GM12878 (cell line): ENCODE measurements at regions not wholly inside any gene's neighbourhood (a gene's known extent, or its start where the extent isn't known, plus 50 kb on each side); places are given as distances from the start of the nearest gene placed in this dataset.

Experiments used
- ATAC-seq: fragments of 200-7000 bp; cut with Tn5 transposase; 3 replicates; pipeline ENCODE4 v1.9.1; 2020; ENCODE audit warnings: mild to moderate bottlenecking, moderate library complexity
- BruUV-seq: library from RNA; stranded (reverse); fragments of 400-500 nt; replicated peaks from 2 replicates; lab custom pipeline; 2021; lab: Mats Ljungman, UMichigan
- CTCF ChIA-PET: fragments of 300-600 bp; sonication (Branson Sonifier 250); formaldehyde crosslinking; extraction: SDS; loops from one replicate; lab custom pipeline; 2021; ENCODE audit warnings: inconsistent platforms; lab: Yijun Ruan, JAX
- POLR2A ChIA-PET: fragments of 350-600 bp; formaldehyde crosslinking; extraction: SDS; loops from one replicate; lab custom pipeline; 2021; ENCODE audit warnings: inconsistent platforms; lab: Charles Lee
- RAD21 ChIA-PET: fragments of 300-600 bp; sonication (Branson Sonifier 250); formaldehyde crosslinking; loops from one replicate; lab custom pipeline; 2023; ENCODE audit warnings: antibody characterized with exemption; ENCODE audit not compliant: unreplicated experiment; lab: Charles Lee
- SMC1A ChIA-PET: fragments of 300-600 bp; sonication (Branson Sonifier 250); formaldehyde crosslinking; loops from one replicate; lab custom pipeline; 2023; ENCODE audit not compliant: unreplicated experiment, uncharacterized antibody; lab: Charles Lee
- DNase-seq: peaks from one replicate; pipeline ENCODE4 v3.0.0-alpha.2; 2011; ENCODE audit warnings: low read depth, low spot score
- FAIRE-seq: peaks from 3 replicates; lab custom pipeline; 2011; peaks lifted over from hg19 to GRCh38; lab: Jason Lieb, UNC
- H2AFZ ChIP-seq: 2 replicates; pipeline ENCODE4 v1.6.0; 2011; ENCODE audit warnings: low read depth, low read length, control low read depth; ENCODE audit not compliant: control insufficient read depth
- H3K27ac ChIP-seq: 2 replicates; pipeline ENCODE4 v1.5.1; 2011; ENCODE audit warnings: control low read depth; ENCODE audit not compliant: control insufficient read depth, insufficient read depth
- H3K27me3 ChIP-seq, 2 experiments: replicated peaks in 1 of 2; 2 replicates each; pipeline versions ENCODE4 v1.6.0 to v1.6.1; 2011; ENCODE audit warnings: low read length in 1 of 2; ENCODE audit not compliant: control insufficient read depth in 2 of 2, insufficient read depth in 2 of 2
- H3K36me3 ChIP-seq, 2 experiments: 2 replicates each; pipeline ENCODE4 v1.5.1; 2011; ENCODE audit warnings: low read length in 1 of 2; ENCODE audit not compliant: control insufficient read depth in 2 of 2, insufficient read depth in 2 of 2
- H3K4me1 ChIP-seq: 2 replicates; pipeline ENCODE4 v1.6.1; 2011; ENCODE audit warnings: mild to moderate bottlenecking, low read length, moderate library complexity, mixed read lengths; ENCODE audit not compliant: control insufficient read depth, insufficient read depth
- H3K4me2 ChIP-seq: 2 replicates; pipeline ENCODE4 v1.6.0; 2011; ENCODE audit warnings: control low read depth; ENCODE audit not compliant: control insufficient read depth, insufficient read depth
- H3K4me3 ChIP-seq: fragments of 200-600 bp; sonication (generic); 2 replicates; pipeline ENCODE4 v1.5.1; 2016
- H3K79me2 ChIP-seq: 2 replicates; pipeline ENCODE4 v1.6.0; 2011; ENCODE audit warnings: low read length; ENCODE audit not compliant: control insufficient read depth, insufficient read depth
- H3K9ac ChIP-seq: 2 replicates; pipeline ENCODE4 v1.8.0; 2011; ENCODE audit warnings: low read length, control low read depth, mixed read lengths; ENCODE audit not compliant: control insufficient read depth, insufficient read depth
- H3K9me3 ChIP-seq: replicated peaks from 3 replicates; pipeline ENCODE4 v1.5.1; 2011; ENCODE audit warnings: mild to moderate bottlenecking, low read length; ENCODE audit not compliant: control insufficient read depth, insufficient read depth
- H4K20me1 ChIP-seq: 2 replicates; pipeline ENCODE4 v1.6.0; 2011; ENCODE audit not compliant: control insufficient read depth, insufficient read depth
- BMI1 ChIP-seq: fragments of 450-650 bp; IDR thresholded peaks from 2 replicates; pipeline ENCODE4 v1.6.1; 2016; ENCODE audit warnings: mild to moderate bottlenecking, moderate library complexity, borderline replicate concordance
- EGR1 ChIP-seq, 2 experiments: IDR thresholded peaks; 1 replicate in 1 of 2; 2 replicates in 1 of 2; pipeline ENCODE4 v1.6.1; 2011 to 2012; ENCODE audit warnings: low read depth in 2 of 2, low read length in 2 of 2, borderline replicate concordance in 1 of 2, mild to moderate bottlenecking in 1 of 2, moderate library complexity in 1 of 2
- ETV6 ChIP-seq, 2 experiments: fragments of 450-650 bp in 1 of 2; IDR thresholded peaks in 1 of 2; conservative IDR thresholded peaks in 1 of 2; 2 replicates each; pipeline ENCODE4 v1.6.1; 2014; ENCODE audit warnings: antibody characterized with exemption in 1 of 2, borderline replicate concordance in 1 of 2, low read depth in 1 of 2, mild to moderate bottlenecking in 1 of 2, moderate library complexity in 1 of 2
- EZH2 ChIP-seq: IDR thresholded peaks from 2 replicates; pipeline ENCODE4 v1.6.1; 2012; ENCODE audit warnings: low read depth, mild to moderate bottlenecking, control low read depth, inconsistent platforms, low read length, borderline replicate concordance; ENCODE audit not compliant: control insufficient read depth
- HCFC1 ChIP-seq: fragments of 150-350 bp; IDR thresholded peaks from 2 replicates; pipeline ENCODE4 v1.6.1; 2014; ENCODE audit warnings: low read length
- HDAC2 ChIP-seq: fragments of 200-600 bp; sonication (generic); IDR thresholded peaks from 2 replicates; pipeline ENCODE4 v1.6.1; 2017
- JUNB ChIP-seq: IDR thresholded peaks from 2 replicates; pipeline ENCODE4 v1.6.1; 2016; ENCODE audit warnings: antibody characterized with exemption, mild to moderate bottlenecking
- MYC ChIP-seq: IDR thresholded peaks from 2 replicates; pipeline ENCODE4 v1.6.1; 2011; ENCODE audit warnings: mild to moderate bottlenecking, low read length, moderate library complexity, inconsistent platforms; ENCODE audit not compliant: insufficient read depth, insufficient replicate concordance, insufficient read length, severe bottlenecking
- NFYB ChIP-seq: IDR thresholded peaks from 2 replicates; pipeline ENCODE4 v1.6.1; 2011; ENCODE audit warnings: low read depth, mild to moderate bottlenecking, low read length, improper control_type of control experiment, moderate library complexity; ENCODE audit not compliant: insufficient read depth
- RAD51 ChIP-seq: fragments of 450-650 bp; IDR thresholded peaks from 2 replicates; pipeline ENCODE4 v1.6.1; 2016; ENCODE audit warnings: moderate library complexity, mild to moderate bottlenecking, inconsistent platforms
- RB1 ChIP-seq: fragments of 450-650 bp; formaldehyde crosslinking; IDR thresholded peaks from 2 replicates; pipeline ENCODE4 v1.6.1; 2017; ENCODE audit warnings: mild to moderate bottlenecking, borderline replicate concordance
- RELA ChIP-seq: fragments of 450-650 bp; IDR thresholded peaks from 2 replicates; pipeline ENCODE4 v1.8.0; 2014; ENCODE audit warnings: borderline replicate concordance; ENCODE audit not compliant: partially characterized antibody
- SREBF2 ChIP-seq: IDR thresholded peaks from 2 replicates; pipeline ENCODE4 v1.6.1; 2012; ENCODE audit warnings: mild to moderate bottlenecking, low read length
- ZZZ3 ChIP-seq: IDR thresholded peaks from 2 replicates; pipeline ENCODE4 v1.6.1; 2011; ENCODE audit warnings: low read depth; ENCODE audit not compliant: control insufficient read depth, insufficient read length
- WGBS: methylation state at CpG from one replicate; pipeline ENCODE4 v1.1.6; 2016; ENCODE audit warnings: low lambda C conversion rate; ENCODE audit not compliant: insufficient replicate concordance, insufficient coverage; ENCODE audit errors: missing lambda C conversion rate; 5-methylcytosine and 5-hydroxymethylcytosine counted together
- in situ Hi-C: fragments of 300-500 bp; cut with MboI; formaldehyde crosslinking; loops from 9 replicates; pipeline ENCODE4 v1.14.3; 2018; ENCODE audit warnings: mixed read lengths
- intact Hi-C: fragments of 100-400 bp; cut with micrococcal nuclease; formaldehyde crosslinking; loops from one replicate; pipeline ENCODE4 v1.14.2; 2022; ENCODE audit not compliant: unreplicated experiment
- TF ChIP-seq, protein P1 (sequence below): fragments of 450-650 bp; IDR thresholded peaks from 2 replicates; pipeline ENCODE4 v1.6.1; 2017; ENCODE audit warnings: mild to moderate bottlenecking, moderate library complexity
- TF ChIP-seq, protein P2 (sequence below): fragments of 450-650 bp; IDR thresholded peaks from 2 replicates; pipeline ENCODE4 v1.6.1; 2017; ENCODE audit warnings: mild to moderate bottlenecking, low read depth, inconsistent platforms; ENCODE audit not compliant: poor library complexity, severe bottlenecking
- TF ChIP-seq, protein P3 (sequence below): IDR thresholded peaks from 2 replicates; pipeline ENCODE4 v1.6.1; 2011; ENCODE audit warnings: low read depth, mild to moderate bottlenecking, low read length, moderate library complexity, borderline replicate concordance; ENCODE audit errors: extremely low read depth
- TF ChIP-seq, protein P4 (sequence below): IDR thresholded peaks from 2 replicates; pipeline ENCODE4 v1.6.1; 2012; ENCODE audit warnings: low read depth, low read length, improper control_type of control experiment

DNA sequence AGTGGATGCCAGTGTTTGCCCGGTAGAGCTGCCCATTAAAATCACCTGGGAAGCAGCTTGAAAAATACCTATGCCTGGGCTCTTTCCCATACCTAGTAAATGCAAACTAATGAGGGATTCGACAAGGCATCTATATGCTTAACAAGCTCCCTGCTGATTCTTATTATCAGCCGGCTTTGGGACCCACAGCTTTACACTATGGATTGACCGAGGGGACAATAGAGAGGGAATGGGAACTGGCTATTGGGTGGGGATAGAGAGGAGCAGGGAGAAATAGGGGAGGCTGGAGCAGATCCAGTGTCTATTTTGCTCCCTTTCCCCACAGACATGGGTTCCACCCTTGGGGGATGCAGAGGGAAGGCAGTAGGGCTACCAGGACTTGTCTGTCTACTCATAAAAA lies 103.1 kb upstream of the TEX13D start:
- Histone ChIP-seq H3K9ac (no peak overlapping the region), H2AFZ (no peak overlapping the region), H3K4me2 (no peak overlapping the region), H3K4me1 (peaks cover 4% of the 10 kb centered on the region; the same call in 1 of the 2 replicates), H3K27ac (no peak overlapping the region), H3K27me3 (no peaks in the 10 kb centered on the region), H3K79me2 (no peaks in the 10 kb centered on the region), H3K9me3 (no peaks in the 10 kb centered on the region), H4K20me1 (no peaks in the 10 kb centered on the region; the same call in 1 of the 2 replicates), H3K4me3 (no peak overlapping the region), H3K36me3 (no peaks in the 10 kb centered on the region)
- ChIA-PET SMC1A (no interaction called here), POLR2A (no interaction called here), CTCF (no interaction called here), RAD21 (no interaction called here)
- no TSS peak for BruUV-seq
- in situ Hi-C loops (no loop called here), intact Hi-C loops (no loop called here)
- TF ChIP-seq, protein P1, sequence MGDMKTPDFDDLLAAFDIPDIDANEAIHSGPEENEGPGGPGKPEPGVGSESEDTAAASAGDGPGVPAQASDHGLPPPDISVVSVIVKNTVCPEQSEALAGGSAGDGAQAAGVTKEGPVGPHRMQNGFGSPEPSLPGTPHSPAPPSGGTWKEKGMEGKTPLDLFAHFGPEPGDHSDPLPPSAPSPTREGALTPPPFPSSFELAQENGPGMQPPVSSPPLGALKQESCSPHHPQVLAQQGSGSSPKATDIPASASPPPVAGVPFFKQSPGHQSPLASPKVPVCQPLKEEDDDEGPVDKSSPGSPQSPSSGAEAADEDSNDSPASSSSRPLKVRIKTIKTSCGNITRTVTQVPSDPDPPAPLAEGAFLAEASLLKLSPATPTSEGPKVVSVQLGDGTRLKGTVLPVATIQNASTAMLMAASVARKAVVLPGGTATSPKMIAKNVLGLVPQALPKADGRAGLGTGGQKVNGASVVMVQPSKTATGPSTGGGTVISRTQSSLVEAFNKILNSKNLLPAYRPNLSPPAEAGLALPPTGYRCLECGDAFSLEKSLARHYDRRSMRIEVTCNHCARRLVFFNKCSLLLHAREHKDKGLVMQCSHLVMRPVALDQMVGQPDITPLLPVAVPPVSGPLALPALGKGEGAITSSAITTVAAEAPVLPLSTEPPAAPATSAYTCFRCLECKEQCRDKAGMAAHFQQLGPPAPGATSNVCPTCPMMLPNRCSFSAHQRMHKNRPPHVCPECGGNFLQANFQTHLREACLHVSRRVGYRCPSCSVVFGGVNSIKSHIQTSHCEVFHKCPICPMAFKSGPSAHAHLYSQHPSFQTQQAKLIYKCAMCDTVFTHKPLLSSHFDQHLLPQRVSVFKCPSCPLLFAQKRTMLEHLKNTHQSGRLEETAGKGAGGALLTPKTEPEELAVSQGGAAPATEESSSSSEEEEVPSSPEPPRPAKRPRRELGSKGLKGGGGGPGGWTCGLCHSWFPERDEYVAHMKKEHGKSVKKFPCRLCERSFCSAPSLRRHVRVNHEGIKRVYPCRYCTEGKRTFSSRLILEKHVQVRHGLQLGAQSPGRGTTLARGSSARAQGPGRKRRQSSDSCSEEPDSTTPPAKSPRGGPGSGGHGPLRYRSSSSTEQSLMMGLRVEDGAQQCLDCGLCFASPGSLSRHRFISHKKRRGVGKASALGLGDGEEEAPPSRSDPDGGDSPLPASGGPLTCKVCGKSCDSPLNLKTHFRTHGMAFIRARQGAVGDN: no peak
- TF ChIP-seq EZH2 (no peak), EGR1 (IDR thresholded peaks at IDR 0.05; ENCODE audit: borderline replicate concordance in 1 of 2, low read depth in 2 of 2, low read length in 2 of 2) (no peak), HDAC2 (no peak), MYC (no peak), HCFC1 (no peak), BMI1 (no peak), ZZZ3 (no peak), NFYB (no peak), RAD51 (no peak), ETV6 (conservative IDR thresholded peaks at IDR 0.05 in 1 of 2, IDR thresholded peaks at IDR 0.05 in 1 of 2; ENCODE audit: borderline replicate concordance in 1 of 2, low read depth in 1 of 2) (no peak), RELA (no peak), RB1 (no peak), SREBF2 (no peak), JUNB (no peak)
- TF ChIP-seq, protein P2, sequence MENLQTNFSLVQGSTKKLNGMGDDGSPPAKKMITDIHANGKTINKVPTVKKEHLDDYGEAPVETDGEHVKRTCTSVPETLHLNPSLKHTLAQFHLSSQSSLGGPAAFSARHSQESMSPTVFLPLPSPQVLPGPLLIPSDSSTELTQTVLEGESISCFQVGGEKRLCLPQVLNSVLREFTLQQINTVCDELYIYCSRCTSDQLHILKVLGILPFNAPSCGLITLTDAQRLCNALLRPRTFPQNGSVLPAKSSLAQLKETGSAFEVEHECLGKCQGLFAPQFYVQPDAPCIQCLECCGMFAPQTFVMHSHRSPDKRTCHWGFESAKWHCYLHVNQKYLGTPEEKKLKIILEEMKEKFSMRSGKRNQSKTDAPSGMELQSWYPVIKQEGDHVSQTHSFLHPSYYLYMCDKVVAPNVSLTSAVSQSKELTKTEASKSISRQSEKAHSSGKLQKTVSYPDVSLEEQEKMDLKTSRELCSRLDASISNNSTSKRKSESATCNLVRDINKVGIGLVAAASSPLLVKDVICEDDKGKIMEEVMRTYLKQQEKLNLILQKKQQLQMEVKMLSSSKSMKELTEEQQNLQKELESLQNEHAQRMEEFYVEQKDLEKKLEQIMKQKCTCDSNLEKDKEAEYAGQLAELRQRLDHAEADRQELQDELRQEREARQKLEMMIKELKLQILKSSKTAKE: no peak
- TF ChIP-seq, protein P3, sequence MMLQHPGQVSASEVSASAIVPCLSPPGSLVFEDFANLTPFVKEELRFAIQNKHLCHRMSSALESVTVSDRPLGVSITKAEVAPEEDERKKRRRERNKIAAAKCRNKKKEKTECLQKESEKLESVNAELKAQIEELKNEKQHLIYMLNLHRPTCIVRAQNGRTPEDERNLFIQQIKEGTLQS: no peak
- TF ChIP-seq, protein P4, sequence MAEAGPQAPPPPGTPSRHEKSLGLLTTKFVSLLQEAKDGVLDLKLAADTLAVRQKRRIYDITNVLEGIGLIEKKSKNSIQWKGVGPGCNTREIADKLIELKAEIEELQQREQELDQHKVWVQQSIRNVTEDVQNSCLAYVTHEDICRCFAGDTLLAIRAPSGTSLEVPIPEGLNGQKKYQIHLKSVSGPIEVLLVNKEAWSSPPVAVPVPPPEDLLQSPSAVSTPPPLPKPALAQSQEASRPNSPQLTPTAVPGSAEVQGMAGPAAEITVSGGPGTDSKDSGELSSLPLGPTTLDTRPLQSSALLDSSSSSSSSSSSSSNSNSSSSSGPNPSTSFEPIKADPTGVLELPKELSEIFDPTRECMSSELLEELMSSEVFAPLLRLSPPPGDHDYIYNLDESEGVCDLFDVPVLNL: no peak
- DNase-seq (no peak), ATAC-seq (no peak), FAIRE-seq (no peak)
- WGBS: 33% methylated on average over 4 of the region's 4 CpGs
